Glomerular visceral epithelial cell (primary cell): ENCODE measurements at regions not wholly inside any gene's neighbourhood (a gene's known extent, or its start where the extent isn't known, plus 50 kb on each side); places are given as distances from the start of the nearest gene placed in this dataset.
"Not testable (repeated sequence)": the region's sequence is repeated elsewhere in the genome, so short reads cannot be mapped to it uniquely, and the experiment has no call there.

Experiments
- DNase-seq: peaks from one replicate; pipeline ENCODE4 v3.0.0-alpha.2; 2016; ENCODE audit errors: extremely low spot score

DNA sequence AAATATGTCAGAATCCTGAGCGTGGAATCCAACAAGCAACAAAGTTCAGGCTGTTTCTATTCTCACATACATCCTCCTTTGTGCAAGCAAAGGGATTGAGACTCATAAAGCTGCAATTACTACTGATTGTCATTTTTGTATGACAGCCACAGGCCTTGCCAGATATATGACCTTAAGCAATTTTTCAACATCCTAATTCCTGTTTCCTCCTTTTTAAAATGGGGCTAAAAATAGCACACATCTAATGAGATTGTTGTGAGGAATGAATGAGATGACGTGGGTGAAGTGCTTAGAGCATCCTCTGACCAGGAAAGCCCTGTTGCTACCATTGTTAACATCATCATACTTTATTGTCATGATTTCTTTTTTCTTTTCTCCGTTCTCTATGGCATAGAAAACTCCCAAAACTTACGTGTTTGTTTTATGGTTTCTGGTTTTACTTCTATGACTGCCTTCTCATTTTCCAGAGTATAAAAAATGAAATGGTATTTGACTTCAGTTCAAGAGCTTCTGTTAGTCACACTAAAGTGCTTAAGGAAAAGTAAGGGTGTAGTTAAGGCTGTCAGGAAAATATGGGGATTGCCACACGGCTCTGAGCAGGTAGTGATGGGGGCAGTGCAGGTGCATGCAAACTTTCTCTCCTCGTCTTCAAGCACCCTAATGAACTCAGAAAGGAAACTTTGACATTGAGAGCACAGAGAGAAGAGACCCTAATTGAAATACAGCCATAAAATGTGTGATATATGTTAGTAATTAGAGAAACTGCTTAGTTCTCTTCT is 590.6 kb upstream of the NETO1 start:
- DNase-seq, result no peak

DNA sequence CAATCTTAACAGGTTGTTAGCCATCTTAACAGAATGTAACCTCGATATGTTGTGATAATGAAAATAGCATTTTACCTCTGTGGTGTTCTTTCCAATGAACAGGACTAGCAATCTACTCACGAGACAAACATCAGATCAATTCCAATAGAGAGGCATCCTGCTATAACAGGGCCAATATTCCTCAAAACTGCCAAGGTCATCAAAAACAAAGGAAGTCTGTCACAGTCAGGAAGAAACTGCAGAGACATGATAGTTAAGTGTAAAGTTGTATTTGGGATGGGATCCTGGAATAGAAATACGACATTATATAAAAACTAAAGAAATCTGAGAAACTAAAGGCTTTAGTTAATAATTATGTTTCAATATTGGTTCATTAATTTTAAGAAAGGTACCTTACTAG is 588.9 kb upstream of the NETO1 start:
- no peak for DNase-seq

DNA sequence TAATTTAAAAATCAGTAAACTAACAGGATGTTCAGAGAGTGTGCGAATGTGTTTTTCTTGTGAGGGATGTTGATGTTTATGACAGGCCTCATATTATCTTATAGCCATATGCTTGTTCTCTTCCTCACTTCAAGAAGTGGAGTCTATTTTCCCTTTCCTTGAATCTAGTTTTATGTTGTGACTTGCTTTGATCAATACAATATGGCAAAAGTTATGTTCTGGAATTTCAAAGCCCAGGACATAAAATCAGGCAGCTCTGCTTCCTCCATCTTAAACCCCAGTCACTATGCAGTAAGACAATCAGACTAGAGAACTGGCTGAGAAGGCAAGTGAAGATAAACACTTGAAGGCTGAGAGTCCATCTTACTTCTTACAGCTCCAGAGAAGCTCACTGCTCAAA is 585.1 kb upstream of the NETO1 start:
- no peak for DNase-seq

DNA sequence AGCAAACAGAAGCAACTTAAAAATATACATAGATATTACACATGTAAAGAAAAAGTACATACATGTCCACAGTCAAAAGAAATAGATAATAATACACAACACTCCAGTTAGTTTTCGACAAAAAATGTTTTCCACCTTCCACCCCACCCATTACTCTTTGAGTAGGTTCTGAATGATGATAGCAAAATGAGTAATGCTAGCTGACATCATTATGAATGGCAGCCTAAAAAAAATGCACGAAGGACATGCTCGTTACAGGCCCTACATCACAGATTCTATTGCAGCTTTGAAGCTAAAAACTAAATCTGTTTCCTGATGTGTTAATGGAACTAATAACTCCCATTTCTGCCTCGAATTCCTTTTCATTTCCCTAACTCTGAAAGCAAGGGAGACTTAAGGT is 578.7 kb upstream of the NETO1 start:
- DNase-seq, result no peak

DNA sequence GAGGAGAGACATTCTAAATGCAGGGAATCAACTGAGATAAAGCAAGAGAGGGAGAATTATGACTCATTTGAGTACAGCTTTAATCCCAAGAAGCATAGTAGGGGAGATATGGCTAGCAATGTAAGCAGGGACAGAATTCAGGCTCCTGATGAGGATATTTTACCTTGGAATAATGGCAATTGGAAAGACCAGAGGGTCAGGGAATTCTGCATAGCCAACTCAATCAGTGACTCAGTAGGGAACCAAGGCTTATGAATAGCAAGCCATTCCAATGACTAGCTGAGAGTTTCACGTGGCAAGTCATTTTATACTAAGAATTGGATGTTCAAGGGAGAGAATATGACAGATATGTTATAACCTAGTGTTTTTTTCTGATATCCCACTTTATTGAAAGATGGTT is 563.8 kb upstream of the NETO1 start:
- no peak for DNase-seq

DNA sequence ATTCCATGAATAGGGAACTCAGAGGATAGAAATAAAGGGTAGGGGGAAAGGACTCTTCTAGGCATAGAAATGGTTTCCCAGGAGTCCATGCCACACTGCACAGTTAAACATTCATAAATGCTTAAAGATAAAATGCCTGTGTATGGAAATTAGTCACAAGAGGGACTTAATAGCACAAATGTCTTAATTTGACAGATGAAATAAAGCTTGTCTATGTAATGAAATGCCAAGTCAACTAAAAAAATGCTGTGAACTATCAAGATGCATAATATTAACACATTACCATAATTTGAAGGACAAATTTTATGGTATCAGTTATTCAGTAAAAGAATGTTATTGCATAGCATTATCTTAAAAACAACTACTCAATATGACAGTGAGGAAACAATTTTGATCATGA is 553.2 kb upstream of the NETO1 start:
- no peak for DNase-seq

DNA sequence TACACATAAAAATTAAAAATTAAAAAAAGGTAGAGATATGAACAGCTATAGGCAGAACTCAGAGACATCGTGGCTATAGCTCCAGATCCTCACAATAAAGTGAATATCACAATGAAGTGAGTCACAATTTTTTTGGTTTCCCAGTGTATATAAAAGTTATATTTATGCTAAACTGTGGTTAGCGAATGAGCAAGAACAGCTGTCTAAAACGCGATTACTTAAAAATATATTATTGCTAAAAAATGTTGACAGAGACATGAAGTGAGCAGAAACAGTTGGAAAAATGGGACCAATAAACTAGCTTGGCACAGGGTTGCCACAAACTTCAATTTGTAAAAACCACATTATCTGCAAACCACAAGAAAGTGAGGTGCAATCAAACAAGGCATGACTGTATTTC is 551.7 kb upstream of the NETO1 start:
- DNase-seq, result no peak

DNA sequence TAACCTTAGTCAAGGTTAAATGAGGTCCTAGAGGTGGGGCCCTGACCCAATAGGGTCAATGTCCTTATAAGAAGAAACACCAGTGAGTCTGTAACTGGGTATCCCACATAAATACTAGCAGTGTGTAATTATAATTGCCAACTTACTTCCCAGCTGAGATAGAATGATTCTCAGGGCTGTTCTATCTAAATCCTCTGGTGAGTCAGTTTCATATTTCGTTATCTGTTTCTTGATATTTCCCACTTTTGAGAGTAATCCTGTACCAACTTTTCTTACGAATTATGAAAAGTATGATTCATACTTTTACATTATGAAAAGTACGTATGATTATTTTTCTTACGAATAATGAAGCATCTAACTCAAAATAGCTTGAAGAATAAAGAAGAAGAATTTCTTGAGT is 546.8 kb upstream of the NETO1 start:
- no peak for DNase-seq

DNA sequence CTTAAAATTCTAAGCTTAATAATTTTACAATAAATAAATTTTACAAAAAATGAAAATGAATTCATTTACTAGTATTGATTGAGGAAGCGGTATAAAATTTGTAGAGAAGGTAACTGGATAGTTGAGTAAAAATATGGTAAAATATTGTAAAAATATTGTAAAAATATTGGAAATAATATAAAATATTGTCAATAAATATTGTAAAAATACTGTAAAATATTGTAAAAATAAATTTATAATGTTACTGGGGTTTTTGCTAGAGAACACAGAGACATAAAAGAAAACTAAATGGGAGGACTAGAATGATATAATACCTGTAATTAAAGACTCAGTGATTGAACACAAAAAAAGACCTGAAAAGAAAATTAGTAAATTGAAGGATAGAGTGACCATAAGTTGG is 546.3 kb upstream of the NETO1 start:
- DNase-seq, result no peak

DNA sequence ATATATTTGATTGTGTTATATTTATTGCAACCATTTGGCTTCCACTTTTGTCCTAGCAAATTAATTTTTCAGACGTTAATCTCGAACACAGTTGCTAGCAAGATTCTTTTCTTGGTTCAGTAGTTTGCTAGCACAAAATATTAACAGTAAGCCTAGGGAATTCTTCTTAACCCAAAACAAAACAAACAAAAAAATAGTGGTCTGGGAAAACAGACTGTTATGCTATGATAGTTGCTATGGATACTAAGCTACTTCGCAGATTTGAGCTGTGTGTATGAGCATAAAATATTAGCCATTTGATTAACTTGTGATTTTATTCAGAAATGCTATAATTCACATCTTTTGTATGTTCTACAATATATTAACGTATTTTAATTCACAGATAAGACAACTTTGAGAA is 541.5 kb upstream of the NETO1 start:
- DNase-seq, result no peak

DNA sequence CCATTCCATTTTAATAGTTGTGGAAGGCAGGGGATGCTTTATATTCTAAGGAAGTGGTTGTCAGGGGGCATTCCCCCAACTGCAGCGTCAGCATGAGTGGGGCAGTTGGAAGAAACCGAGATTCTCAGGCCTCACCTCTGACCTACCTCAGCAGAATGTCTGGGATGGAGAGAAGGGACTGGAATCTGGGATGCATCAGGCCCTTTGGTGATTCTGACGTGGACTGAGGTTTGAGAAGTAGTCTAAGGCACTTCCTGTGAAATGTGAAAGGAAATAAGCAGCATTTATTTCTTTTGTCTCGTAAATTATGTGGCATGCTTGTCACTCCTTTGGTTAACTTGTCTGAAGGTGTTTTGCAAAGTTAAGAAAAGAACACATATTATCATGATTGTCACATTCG is 540.7 kb upstream of the NETO1 start:
- DNase-seq, result no peak

DNA sequence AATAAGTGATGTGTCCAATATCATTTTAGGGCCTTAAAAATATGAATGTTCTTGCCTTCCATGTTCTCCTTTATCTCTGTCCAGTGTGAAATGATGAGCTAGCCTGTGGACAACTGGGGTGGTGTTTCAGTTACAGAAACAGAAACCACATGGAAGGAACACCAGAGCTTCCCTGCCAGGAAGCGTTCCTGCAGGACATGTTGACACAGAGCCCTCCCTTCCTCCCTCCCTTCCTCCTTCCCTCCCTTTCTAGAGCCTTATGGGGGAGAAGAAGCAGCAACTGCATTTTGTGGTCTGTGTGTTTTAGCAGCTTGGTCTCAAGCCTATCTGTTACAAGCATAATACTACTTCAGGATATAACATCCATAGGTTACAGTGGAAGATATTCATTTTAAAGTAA is 539.7 kb upstream of the NETO1 start:
- DNase-seq, result peak; percentile 1

DNA sequence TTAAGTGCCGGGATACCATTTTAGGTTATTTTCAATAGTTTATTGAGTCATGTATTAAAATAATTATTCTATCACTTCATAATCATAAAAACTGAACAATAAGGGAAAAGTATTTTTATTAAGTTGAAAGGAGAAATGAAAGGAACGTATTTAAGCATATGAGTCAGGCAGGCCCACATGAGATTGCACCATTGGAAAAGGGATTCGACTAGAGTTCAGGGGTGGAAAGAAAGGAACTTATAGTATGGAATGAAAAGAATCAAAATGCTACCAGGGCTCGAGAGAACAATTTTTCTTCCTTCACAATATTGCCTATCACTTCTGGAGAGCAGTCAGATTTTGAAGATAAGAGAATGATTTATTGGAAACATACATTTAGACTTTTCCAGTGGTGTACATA is 516.5 kb upstream of the NETO1 start:
- DNase-seq, result no peak

DNA sequence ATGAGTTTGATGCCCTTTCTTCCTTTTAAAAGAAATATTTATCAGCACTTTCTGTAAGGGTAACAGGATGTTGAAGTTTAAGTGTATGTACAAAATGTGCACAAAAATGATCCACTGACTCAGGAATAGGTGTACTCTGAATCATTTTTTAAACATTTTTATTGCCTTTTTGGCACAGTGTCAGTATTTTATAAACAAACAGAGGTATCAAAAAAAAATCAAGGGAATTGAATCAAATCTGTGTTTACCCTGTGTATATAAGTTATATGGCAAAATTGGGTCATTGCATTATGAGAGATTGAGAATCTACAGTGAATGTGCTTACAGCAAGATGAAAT is 513.9 kb upstream of the NETO1 start:
- DNase-seq, result no peak

DNA sequence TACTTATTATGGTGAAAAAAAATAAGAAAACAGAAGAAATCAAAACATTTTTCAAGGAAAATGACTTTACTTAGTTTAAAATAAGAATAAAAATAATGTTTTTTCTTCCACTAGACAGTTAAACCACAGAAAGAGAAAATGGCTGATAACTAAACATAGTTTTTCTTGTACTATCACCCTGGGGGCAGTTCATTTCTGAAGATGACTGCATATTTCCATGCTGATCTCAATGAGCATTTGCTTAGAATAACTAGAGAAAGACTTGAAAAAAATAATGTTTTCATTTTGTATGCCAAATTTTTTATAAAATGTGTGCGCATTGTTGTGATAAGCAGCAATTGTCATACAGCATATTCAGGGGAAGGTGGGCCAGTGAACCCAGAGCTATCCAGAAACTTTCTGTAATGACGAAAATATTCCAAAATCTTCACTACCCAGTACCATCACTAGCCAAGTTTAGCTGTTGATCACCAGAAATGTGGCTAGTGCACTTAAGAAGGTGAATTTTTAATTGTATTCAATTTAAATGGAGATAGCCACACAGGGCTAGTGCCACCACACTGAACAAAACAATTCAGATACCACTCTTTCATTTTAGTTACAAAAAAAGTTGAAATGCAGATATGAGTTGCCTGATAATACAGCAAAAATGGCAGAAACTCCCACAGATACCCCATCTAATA is 513.4 kb upstream of the NETO1 start:
- no peak for DNase-seq

DNA sequence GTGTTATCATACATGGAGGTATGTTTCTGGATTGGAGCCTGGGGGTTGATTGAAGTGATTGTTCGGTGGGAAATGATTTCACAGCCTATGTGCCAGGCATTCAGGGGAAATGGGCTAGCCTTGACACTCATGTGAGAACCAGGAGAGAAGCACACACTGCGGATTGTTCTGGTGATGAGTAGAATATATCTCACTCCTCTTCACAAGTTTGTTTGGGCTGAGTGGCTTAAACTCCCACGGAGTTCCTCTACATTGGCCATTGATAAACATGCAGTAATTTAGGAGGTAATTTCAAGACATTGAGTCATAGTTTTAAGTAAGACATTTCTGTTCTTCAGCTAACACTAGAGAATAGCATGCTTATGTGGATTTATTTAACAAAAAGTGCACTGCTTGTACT is 498.9 kb upstream of the NETO1 start:
- DNase-seq, result no peak

DNA sequence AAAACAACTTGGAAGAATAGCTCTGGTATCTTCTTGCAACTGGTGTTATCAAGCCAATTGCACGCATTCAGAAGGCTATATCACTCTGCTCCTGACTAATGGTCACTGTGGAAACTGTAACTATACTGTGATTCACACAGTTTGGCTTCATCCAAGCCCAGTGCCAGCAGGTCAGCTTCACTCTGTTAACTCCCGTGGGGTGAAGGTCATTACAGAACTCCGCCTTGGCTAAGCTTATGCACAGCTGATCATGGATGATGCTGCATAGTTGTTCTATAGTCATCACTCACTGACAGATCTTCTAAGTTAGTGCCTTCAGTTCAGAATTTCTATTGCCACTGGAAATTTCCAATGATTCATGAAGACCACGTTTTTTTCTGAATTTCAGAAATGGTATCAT is 497.2 kb upstream of the NETO1 start:
- DNase-seq, result peak; percentile 2

DNA sequence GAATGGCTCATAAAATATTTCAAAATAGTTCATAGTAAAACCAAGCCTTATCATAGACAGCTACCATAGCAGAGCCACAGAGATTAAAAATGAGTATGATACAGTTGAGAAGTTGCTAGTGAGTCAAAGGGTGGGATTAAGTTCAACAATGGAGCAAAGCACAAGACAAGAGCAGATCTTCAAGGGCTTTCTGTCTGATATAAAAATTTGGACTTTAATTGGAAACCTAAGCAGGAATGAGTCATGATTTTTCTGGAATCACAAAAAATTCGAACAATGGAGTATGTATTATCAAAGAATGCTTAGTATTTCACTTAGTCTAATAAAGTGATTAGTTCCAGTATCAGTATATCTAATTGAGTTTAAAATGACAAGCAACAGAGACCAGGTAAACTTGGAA is 487.3 kb upstream of the NETO1 start:
- DNase-seq, result no peak

DNA sequence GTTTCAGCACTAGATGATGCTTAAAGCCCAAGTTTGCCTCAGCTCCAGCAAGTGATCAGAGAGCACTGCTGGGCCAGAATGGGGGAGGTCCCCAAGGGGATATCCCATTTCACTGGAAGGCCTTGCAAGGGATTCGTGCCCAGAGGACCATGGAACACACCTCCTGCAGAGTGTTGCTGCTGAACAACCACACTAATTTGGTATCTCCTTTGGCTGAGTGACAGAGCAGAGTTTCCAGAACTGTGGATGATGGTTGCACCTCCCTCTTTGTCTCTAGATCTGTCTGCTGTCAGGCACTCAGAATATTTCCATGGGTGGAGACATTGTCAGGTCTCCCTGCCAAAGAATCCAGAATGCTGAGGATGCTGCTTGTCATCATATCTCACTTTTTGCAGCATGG is 484.8 kb upstream of the NETO1 start:
- DNase-seq, result no peak

DNA sequence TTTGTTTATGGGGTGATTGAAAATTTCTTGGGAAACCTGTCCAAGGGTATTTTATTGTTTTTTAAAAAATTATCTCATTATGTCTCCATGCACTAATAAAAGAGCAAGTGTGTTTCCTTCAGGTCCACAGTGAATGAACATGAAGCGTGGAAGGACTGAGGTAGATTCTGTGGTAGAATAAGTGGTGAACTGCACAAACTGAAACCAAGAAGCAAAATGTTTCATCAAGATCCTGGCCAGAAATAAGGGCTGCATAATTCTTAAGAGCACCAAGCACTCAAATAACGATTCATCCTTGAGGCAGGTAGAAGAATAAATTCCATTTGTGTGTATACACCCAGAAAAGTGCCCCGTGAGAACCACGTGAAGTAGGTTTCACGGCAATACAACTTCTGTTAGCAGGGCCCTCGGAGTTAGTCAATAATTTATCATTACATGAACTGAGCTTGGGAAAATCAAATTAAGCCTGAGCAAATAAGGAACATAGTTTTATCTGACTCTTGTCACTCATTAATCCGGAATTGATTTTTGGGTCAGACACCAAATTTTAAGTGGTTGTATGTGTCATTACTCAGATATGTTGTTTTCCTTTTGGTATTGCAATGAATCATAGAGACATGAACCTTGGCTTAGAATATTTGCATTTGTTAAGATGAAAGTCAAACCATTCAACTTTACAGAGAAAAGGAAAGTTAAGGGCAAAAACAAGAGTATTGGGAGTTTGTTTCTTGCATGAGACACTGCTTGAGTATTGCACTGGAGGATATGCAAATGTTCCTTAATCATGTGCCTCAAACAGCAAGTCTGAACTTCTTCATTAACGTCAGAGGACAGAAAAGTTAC is 472.6 kb upstream of the NETO1 start:
- DNase-seq, result peak; percentile 75

DNA sequence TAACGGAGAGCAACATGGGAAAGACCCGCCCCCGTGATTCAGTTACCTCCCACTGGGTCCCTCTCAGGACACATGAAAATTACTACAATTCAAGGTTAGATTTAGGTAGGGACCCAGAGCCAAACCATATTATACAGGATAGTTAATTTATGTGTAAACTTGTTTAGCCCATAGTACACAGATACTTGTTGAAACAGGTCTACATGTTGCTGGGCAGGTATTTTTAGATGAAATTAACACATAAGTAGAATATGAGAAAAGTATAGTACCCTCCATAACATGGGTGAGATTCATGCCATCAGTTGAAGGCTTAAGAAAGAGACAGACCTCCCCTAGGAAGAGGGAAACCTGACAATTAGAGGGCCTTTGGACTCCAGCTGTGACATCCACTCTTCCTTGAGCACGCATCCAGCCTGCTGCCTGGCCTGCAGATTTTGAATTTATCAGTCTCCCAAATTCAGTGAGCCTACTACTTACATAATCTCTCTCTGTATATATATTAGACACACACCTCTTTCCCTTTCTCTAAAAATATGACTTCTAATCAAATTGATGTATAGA is 463.5 kb upstream of the NETO1 start:
- DNase-seq, result no peak

DNA sequence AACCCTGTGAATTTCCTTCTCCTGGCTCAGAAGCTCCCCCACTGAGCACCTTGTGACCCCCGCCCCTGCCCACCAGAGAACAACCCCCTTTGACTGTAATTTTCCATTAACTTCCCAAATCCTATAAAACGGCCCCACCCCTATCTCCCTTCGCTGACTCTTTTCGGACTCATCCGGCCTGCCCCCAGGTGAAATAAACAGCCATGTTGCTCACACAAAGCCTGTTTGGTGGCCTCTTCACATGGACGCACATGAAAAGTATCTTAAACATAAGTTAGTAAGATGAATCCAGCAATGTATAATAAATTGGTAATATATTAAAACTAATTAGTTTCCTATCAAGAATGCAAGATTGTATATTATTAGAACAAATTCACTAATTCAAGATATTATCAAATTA is 462.3 kb upstream of the NETO1 start:
- DNase-seq, result not testable (repeated sequence)
